ENCODE measurements at regions not wholly inside any gene's neighbourhood (a gene's known extent, or its start where the extent isn't known, plus 50 kb on each side); places are given as distances from the start of the nearest gene placed in this dataset.

DNA sequence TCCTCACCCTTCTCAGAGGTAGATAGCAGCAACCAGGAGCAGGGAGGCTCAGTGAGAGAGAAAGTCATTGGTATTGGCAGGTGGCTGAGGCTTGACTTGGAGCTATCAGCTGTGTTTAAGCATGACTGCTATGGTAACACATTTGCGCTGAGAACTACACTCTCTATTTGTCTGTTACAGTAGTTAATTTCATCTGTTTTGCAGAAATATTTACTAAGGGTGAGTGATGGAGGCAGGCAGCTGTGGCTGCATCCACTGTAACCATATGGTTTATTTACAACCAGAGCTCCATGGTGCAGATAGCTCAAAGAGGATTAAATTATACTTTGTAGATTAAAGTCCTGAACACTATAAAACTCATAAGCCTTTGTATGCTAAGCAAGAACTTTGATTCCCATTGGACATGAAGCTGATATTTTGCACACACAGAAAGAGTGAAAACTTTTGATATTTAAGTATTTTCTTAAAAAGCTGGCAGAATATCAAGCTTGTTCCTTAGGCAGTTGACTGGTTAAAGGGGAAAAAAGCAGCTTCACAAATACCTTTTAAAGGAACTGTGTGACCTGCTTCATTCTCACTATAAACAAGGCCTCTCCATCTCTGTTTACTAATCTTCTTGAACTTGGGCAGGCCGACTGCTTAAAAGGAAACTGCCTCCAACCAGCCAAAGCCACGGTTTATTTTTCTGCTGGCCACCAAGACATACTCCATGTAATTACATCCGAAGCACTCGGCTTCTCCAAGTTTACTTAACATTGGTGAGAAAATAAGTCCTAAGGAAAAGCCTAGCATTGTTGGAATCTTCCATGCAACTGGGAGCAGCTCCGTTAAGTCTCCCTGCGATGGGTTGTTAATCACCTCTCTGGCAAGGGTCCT, 299.8 kb upstream of the ZFHX3 start:
- no peak overlapping the region for H3K4me3 ChIP-seq (ENCODE audit: low read length)
- 76% methylated on average over 3 of the region's 7 CpGs for WGBS (ENCODE audit: insufficient coverage)
- H3K27me3 ChIP-seq (ENCODE audit: control insufficient read depth, insufficient read depth, low read length) = peaks cover 2% of the 10 kb centered on the region
- H3K27ac ChIP-seq (ENCODE audit: low read length) = peak overlapping the region; percentile 78
- no peaks in the 10 kb centered on the region for H3K9me3 ChIP-seq (replicated peaks; ENCODE audit: control insufficient read depth, low read depth, low read length)
- peaks cover 28% of the 10 kb centered on the region for H3K4me1 ChIP-seq (ENCODE audit: control insufficient read depth, insufficient read depth, low read length)
- no peaks in the 10 kb centered on the region for H3K36me3 ChIP-seq (ENCODE audit: control insufficient read depth, insufficient read depth, low read length)
- peak; percentile 81 for DNase-seq

DNA sequence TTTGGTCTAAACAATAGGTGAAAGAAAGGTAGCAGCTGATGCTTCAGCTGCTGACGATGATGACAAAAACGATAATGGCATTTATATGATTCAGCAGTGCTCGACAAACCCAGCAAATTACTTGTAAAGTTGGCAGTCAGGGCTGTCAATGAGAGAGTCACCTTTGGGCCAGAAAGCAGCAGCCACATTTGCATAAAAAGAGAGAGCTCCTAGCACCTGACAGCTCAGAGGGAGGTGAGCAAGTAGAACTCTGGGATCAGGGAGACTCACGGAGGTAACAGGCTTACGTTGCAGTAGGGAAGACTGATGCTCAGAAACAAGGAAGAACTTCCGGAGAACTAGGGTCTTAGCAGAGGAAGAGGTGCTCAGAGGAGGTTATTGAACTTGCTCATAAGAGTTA, 291.9 kb upstream of the ZFHX3 start:
- H3K9me3 ChIP-seq (replicated peaks; ENCODE audit: control insufficient read depth, low read depth, low read length) = no peaks in the 10 kb centered on the region
- DNase-seq = no peak
- no peak overlapping the region for H3K4me3 ChIP-seq (ENCODE audit: low read length)
- H3K4me1 ChIP-seq (ENCODE audit: control insufficient read depth, insufficient read depth, low read length) = no peaks in the 10 kb centered on the region
- no peaks in the 10 kb centered on the region for H3K36me3 ChIP-seq (ENCODE audit: control insufficient read depth, insufficient read depth, low read length)
- no peak overlapping the region for H3K27ac ChIP-seq (ENCODE audit: low read length)
- WGBS (ENCODE audit: insufficient coverage) = 75% methylated on average over 6 of the region's 6 CpGs
- H3K27me3 ChIP-seq (ENCODE audit: control insufficient read depth, insufficient read depth, low read length) = no peaks in the 10 kb centered on the region

DNA sequence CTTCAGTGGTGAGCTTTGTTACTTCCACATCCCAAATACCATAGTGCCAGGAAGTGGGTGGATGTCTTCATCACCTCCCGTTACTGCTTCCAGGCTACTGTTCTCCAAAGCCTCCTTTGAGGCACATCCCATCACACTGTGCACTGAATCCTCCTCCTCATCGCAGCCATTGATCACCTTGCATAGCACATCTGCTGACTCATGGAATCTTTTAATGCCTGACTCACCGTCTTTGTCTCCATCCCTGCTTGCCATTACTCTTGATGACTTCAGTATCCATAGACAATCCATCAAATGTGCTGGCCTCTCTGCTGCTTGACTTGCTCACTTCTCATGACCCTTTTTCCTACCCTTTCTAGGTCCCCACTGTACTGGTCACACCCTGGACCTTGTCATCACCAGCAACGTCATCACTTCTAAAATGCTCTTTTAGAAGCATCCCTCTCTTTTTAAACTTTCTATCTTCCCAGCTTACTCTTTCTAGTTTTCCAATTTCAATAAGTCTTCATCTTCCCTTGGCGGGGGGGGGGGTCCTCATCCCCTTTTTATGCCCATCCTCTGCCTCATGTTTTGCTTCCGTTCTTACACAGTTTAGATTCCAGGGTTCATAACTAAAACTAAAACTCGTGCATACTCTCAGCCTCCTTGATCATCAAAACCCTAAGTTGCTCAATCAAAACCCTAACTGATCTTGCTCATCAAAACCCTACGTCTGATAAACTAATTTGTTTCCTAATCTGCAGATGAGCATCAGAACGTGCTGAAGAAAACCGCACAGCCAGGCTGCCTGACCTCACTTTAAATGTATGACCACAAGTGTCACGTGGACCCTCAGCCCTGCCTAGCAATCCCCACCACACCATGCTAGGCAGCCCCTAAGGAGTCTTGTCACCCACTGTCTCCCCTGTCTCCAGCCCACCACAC, 289.7 kb upstream of the ZFHX3 start:
- no peak for DNase-seq
- no peak overlapping the region for H3K4me3 ChIP-seq (ENCODE audit: low read length)
- no peaks in the 10 kb centered on the region for H3K4me1 ChIP-seq (ENCODE audit: control insufficient read depth, insufficient read depth, low read length)
- H3K9me3 ChIP-seq (replicated peaks; ENCODE audit: control insufficient read depth, low read depth, low read length) = no peaks in the 10 kb centered on the region
- H3K27ac ChIP-seq (ENCODE audit: low read length) = no peak overlapping the region
- no peaks in the 10 kb centered on the region for H3K27me3 ChIP-seq (ENCODE audit: control insufficient read depth, insufficient read depth, low read length)
- 77% methylated on average over 9 of the region's 11 CpGs for whole genome bisulfite sequencing (ENCODE audit: insufficient coverage)
- no peaks in the 10 kb centered on the region for H3K36me3 ChIP-seq (ENCODE audit: control insufficient read depth, insufficient read depth, low read length)

DNA sequence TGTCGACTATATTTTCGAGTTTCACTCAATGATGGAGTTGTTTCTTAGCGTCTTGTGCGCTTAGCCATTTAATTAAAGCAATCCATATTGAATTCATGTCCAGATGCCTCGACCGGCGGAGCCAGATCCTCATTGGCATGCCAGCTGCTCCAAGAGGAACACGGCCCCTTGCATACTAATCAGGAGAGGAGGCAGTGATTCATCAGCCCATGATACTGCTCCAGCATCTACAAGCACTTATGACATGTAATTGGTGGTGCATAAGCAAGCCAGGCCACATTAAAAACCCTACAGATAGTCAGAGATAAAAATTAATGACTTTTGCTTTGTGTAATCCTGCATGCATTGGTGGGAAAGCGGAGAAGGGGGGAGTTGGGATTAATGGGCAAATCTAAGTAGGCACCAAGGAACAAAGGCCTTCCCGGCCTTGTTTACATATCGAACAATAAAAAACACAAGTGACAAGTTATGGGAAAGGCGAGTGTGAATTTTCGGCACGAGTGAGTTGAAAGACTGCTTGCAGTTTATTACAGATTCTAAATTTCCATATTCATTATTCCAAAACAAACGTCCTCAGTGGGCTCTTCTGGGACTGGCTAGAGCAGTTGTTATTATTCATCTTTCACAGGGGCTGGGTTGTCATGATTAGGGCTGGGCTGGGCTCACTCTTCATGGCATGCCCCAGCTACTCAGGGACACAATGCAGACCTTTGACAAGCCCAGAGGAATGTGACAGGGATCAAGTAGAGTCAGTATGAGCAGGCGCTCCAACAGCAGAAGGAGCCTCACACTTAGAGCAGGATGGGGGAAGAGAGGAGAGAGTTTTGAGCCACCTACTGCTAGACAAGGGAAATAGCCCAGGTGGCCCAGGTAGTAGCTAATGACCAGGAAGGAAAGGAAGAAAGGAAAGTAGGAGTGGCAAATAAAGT, 281.7 kb upstream of the ZFHX3 start:
- Histone ChIP-seq H3K27ac (ENCODE audit: low read length) (no peak overlapping the region), H3K36me3 (ENCODE audit: control insufficient read depth, insufficient read depth, low read length) (no peaks in the 10 kb centered on the region), H3K4me1 (ENCODE audit: control insufficient read depth, insufficient read depth, low read length) (peaks cover 15% of the 10 kb centered on the region), H3K27me3 (ENCODE audit: control insufficient read depth, insufficient read depth, low read length) (no peaks in the 10 kb centered on the region), H3K9me3 (replicated peaks; ENCODE audit: control insufficient read depth, low read depth, low read length) (no peaks in the 10 kb centered on the region), H3K4me3 (ENCODE audit: low read length) (no peak overlapping the region)
- WGBS (ENCODE audit: insufficient coverage) = 77% methylated on average over 5 of the region's 16 CpGs
- peak; percentile 37 for DNase-seq

DNA sequence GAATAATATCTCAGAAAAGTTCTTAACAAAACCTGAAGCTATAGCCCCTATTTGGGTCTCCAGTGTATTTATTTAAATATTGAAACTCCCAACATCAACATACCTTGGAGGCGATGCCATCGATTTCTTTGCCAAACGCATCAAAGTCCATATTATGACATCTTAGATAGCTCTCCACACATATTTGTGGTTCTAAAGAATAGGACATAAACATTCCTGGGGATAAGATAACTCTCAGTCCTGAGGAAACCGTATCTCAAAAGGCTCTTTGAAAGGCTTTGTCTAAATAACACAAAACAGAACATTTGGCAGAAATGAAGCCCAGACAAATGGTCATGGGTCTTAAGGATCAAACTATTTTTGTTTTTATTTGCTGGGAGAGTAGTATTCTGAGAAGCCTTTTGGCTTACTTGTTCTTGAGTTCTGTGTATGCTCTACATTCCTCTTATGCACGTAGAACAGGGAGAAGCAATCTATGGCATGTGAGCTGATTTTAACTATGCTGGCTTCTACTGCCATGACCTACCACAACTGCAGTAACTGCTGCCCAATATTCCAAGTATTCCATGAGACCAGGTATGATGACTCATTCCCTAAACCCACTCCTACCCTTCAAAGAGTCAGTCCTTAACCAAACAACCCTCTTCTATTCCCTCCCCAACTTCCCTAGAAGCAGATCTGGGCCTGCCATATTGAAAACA, 279.0 kb upstream of the ZFHX3 start:
- WGBS (ENCODE audit: insufficient coverage) = no CpG with 5 or more reads among the region's 5 CpGs
- Histone ChIP-seq H3K4me1 (ENCODE audit: control insufficient read depth, insufficient read depth, low read length) (peaks cover 20% of the 10 kb centered on the region), H3K27me3 (ENCODE audit: control insufficient read depth, insufficient read depth, low read length) (no peaks in the 10 kb centered on the region), H3K36me3 (ENCODE audit: control insufficient read depth, insufficient read depth, low read length) (no peaks in the 10 kb centered on the region), H3K27ac (ENCODE audit: low read length) (no peak overlapping the region), H3K4me3 (ENCODE audit: low read length) (no peak overlapping the region), H3K9me3 (replicated peaks; ENCODE audit: control insufficient read depth, low read depth, low read length) (no peaks in the 10 kb centered on the region)
- no peak for DNase-seq

DNA sequence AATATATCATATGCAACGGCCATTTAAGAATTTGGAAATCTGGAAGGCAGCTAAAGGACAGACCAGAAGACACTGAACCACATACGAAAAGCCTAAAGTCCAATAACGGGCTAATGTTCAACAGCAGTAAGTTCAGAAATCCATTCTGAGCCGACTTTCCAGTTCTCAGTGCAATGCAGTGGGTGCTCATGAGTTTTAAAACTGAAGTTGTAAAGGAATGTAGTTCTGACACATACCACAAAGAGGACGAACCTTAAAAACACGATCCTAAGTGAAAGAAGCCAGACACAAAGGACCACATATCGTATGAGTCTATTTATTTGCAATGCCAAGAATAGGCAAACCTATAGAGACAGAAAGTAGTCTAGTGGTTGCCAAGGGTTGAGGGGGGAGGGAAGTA, 278.3 kb upstream of the ZFHX3 start:
- H3K9me3 ChIP-seq (replicated peaks; ENCODE audit: control insufficient read depth, low read depth, low read length) = no peaks in the 10 kb centered on the region
- no peaks in the 10 kb centered on the region for H3K36me3 ChIP-seq (ENCODE audit: control insufficient read depth, insufficient read depth, low read length)
- H3K27ac ChIP-seq (ENCODE audit: low read length) = no peak overlapping the region
- peaks cover 25% of the 10 kb centered on the region for H3K4me1 ChIP-seq (ENCODE audit: control insufficient read depth, insufficient read depth, low read length)
- no peaks in the 10 kb centered on the region for H3K27me3 ChIP-seq (ENCODE audit: control insufficient read depth, insufficient read depth, low read length)
- 89% methylated on average over 3 of the region's 7 CpGs for WGBS (ENCODE audit: insufficient coverage)
- no peak for DNase-seq
- no peak overlapping the region for H3K4me3 ChIP-seq (ENCODE audit: low read length)

DNA sequence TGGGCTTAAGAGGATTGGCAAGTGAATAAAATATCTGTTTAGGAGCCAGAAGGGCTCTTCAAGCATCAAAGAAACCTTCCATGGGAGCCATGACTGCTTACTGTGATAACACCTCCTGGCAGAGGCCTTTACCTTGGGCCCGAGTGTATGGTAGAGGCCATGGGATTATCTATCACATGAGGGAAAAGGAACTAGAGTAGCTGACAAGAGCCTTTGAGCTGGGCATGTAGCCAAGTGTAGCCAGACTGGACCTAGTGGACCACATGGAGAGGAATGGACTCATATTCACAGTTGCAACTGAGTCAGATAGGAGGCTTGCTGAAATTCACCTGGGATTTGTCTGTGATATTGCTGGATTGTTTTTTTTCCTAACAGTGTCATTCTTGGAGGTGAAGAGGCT, 276.0 kb upstream of the ZFHX3 start:
- H3K9me3 ChIP-seq (replicated peaks; ENCODE audit: control insufficient read depth, low read depth, low read length) = no peaks in the 10 kb centered on the region
- peaks cover 11% of the 10 kb centered on the region for H3K4me1 ChIP-seq (ENCODE audit: control insufficient read depth, insufficient read depth, low read length)
- no peaks in the 10 kb centered on the region for H3K27me3 ChIP-seq (ENCODE audit: control insufficient read depth, insufficient read depth, low read length)
- H3K4me3 ChIP-seq (ENCODE audit: low read length) = no peak overlapping the region
- DNase-seq = peak; percentile 20
- no peak overlapping the region for H3K27ac ChIP-seq (ENCODE audit: low read length)
- no peaks in the 10 kb centered on the region for H3K36me3 ChIP-seq (ENCODE audit: control insufficient read depth, insufficient read depth, low read length)
- 80% methylated on average over 1 of the region's 1 CpG for WGBS (ENCODE audit: insufficient coverage)

DNA sequence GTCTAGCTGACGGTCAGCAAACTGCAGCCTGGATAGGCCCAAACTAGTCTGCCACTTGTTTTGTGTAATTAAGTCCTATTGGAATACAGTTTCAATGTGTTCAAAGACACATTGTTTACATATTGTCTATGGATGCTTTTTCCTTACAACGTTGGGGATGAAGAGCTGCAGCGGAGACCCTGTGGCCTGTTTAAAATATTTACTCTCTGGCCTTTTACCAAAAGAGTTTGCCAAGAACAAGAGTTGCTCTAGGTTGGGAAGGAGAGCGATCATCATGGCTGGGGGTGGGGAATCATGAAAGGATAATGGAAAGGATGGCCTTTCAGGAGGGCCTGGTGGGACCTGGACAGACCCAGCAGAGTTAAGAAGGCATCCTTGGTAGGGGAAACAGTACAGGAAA, 274.9 kb upstream of the ZFHX3 start:
- Histone ChIP-seq H3K27ac (ENCODE audit: low read length) (no peak overlapping the region), H3K4me1 (ENCODE audit: control insufficient read depth, insufficient read depth, low read length) (peaks cover 10% of the 10 kb centered on the region), H3K9me3 (replicated peaks; ENCODE audit: control insufficient read depth, low read depth, low read length) (no peaks in the 10 kb centered on the region), H3K27me3 (ENCODE audit: control insufficient read depth, insufficient read depth, low read length) (no peaks in the 10 kb centered on the region), H3K4me3 (ENCODE audit: low read length) (no peak overlapping the region), H3K36me3 (ENCODE audit: control insufficient read depth, insufficient read depth, low read length) (no peaks in the 10 kb centered on the region)
- DNase-seq = no peak
- 50% methylated on average over 1 of the region's 4 CpGs for WGBS (ENCODE audit: insufficient coverage)

DNA sequence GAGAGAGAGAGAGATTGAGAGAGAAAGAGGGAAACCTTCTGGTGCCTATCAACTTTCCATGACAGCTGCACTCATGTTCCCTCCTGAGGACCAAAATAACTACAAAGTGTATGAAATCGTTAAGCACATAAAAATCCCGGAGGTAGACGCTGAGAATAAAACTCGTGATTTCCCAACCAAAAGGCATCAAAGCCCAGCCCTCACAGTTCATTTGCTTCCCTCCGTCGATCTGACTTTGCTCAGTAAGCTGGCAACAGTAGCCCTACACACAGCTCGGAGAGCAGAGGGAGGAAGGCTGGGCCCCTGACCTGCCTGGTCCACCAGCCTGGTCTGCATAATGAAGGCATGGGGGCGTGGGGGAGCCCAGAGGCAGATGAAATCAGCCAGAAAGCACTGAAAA, 273.9 kb upstream of the ZFHX3 start:
- Histone ChIP-seq H3K36me3 (ENCODE audit: control insufficient read depth, insufficient read depth, low read length) (no peaks in the 10 kb centered on the region), H3K27me3 (ENCODE audit: control insufficient read depth, insufficient read depth, low read length) (no peaks in the 10 kb centered on the region), H3K27ac (ENCODE audit: low read length) (no peak overlapping the region), H3K4me3 (ENCODE audit: low read length) (no peak overlapping the region), H3K9me3 (replicated peaks; ENCODE audit: control insufficient read depth, low read depth, low read length) (no peaks in the 10 kb centered on the region), H3K4me1 (ENCODE audit: control insufficient read depth, insufficient read depth, low read length) (peaks cover 10% of the 10 kb centered on the region)
- DNase-seq = no peak
- 36% methylated on average over 8 of the region's 8 CpGs for WGBS (ENCODE audit: insufficient coverage)
